ENCODE measurements at regions not wholly inside any gene's neighbourhood (a gene's known extent, or its start where the extent isn't known, plus 50 kb on each side); places are given as distances from the start of the nearest gene placed in this dataset.

- TF ChIP-seq, protein P1, sequence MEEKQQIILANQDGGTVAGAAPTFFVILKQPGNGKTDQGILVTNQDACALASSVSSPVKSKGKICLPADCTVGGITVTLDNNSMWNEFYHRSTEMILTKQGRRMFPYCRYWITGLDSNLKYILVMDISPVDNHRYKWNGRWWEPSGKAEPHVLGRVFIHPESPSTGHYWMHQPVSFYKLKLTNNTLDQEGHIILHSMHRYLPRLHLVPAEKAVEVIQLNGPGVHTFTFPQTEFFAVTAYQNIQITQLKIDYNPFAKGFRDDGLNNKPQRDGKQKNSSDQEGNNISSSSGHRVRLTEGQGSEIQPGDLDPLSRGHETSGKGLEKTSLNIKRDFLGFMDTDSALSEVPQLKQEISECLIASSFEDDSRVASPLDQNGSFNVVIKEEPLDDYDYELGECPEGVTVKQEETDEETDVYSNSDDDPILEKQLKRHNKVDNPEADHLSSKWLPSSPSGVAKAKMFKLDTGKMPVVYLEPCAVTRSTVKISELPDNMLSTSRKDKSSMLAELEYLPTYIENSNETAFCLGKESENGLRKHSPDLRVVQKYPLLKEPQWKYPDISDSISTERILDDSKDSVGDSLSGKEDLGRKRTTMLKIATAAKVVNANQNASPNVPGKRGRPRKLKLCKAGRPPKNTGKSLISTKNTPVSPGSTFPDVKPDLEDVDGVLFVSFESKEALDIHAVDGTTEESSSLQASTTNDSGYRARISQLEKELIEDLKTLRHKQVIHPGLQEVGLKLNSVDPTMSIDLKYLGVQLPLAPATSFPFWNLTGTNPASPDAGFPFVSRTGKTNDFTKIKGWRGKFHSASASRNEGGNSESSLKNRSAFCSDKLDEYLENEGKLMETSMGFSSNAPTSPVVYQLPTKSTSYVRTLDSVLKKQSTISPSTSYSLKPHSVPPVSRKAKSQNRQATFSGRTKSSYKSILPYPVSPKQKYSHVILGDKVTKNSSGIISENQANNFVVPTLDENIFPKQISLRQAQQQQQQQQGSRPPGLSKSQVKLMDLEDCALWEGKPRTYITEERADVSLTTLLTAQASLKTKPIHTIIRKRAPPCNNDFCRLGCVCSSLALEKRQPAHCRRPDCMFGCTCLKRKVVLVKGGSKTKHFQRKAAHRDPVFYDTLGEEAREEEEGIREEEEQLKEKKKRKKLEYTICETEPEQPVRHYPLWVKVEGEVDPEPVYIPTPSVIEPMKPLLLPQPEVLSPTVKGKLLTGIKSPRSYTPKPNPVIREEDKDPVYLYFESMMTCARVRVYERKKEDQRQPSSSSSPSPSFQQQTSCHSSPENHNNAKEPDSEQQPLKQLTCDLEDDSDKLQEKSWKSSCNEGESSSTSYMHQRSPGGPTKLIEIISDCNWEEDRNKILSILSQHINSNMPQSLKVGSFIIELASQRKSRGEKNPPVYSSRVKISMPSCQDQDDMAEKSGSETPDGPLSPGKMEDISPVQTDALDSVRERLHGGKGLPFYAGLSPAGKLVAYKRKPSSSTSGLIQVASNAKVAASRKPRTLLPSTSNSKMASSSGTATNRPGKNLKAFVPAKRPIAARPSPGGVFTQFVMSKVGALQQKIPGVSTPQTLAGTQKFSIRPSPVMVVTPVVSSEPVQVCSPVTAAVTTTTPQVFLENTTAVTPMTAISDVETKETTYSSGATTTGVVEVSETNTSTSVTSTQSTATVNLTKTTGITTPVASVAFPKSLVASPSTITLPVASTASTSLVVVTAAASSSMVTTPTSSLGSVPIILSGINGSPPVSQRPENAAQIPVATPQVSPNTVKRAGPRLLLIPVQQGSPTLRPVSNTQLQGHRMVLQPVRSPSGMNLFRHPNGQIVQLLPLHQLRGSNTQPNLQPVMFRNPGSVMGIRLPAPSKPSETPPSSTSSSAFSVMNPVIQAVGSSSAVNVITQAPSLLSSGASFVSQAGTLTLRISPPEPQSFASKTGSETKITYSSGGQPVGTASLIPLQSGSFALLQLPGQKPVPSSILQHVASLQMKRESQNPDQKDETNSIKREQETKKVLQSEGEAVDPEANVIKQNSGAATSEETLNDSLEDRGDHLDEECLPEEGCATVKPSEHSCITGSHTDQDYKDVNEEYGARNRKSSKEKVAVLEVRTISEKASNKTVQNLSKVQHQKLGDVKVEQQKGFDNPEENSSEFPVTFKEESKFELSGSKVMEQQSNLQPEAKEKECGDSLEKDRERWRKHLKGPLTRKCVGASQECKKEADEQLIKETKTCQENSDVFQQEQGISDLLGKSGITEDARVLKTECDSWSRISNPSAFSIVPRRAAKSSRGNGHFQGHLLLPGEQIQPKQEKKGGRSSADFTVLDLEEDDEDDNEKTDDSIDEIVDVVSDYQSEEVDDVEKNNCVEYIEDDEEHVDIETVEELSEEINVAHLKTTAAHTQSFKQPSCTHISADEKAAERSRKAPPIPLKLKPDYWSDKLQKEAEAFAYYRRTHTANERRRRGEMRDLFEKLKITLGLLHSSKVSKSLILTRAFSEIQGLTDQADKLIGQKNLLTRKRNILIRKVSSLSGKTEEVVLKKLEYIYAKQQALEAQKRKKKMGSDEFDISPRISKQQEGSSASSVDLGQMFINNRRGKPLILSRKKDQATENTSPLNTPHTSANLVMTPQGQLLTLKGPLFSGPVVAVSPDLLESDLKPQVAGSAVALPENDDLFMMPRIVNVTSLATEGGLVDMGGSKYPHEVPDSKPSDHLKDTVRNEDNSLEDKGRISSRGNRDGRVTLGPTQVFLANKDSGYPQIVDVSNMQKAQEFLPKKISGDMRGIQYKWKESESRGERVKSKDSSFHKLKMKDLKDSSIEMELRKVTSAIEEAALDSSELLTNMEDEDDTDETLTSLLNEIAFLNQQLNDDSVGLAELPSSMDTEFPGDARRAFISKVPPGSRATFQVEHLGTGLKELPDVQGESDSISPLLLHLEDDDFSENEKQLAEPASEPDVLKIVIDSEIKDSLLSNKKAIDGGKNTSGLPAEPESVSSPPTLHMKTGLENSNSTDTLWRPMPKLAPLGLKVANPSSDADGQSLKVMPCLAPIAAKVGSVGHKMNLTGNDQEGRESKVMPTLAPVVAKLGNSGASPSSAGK (IDR thresholded peaks at IDR 0.05), result no peak
- TF ChIP-seq, protein P2, sequence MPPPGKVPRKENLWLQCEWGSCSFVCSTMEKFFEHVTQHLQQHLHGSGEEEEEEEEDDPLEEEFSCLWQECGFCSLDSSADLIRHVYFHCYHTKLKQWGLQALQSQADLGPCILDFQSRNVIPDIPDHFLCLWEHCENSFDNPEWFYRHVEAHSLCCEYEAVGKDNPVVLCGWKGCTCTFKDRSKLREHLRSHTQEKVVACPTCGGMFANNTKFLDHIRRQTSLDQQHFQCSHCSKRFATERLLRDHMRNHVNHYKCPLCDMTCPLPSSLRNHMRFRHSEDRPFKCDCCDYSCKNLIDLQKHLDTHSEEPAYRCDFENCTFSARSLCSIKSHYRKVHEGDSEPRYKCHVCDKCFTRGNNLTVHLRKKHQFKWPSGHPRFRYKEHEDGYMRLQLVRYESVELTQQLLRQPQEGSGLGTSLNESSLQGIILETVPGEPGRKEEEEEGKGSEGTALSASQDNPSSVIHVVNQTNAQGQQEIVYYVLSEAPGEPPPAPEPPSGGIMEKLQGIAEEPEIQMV (tag; conservative IDR thresholded peaks at IDR 0.05; ENCODE audit: low read depth), result no peak
- TF ChIP-seq MEF2D (tag; conservative IDR thresholded peaks at IDR 0.05; ENCODE audit: low read depth) (no peak), HEY1 (CRISPR knock-in tag; IDR thresholded peaks at IDR 0.05; ENCODE audit: borderline replicate concordance) (no peak), ARID4B (CRISPR knock-in tag; IDR thresholded peaks at IDR 0.05) (no peak)
Measured at GRCh38 chrX:39508300-39508692, 589.5 kb downstream of the BCOR start (continued).
